Uterus (tissue), 2 donors: ENCODE measurements at regions not wholly inside any gene's neighbourhood (a gene's known extent, or its start where the extent isn't known, plus 50 kb on each side); places are given as distances from the start of the nearest gene placed in this dataset.

Experiments
- POLR2A ChIP-seq, 2 donors: fragments of 450-650 bp; IDR thresholded peaks; one replicate each; pipeline ENCODE4 v1.6.1; 2016; ENCODE audit warnings: antibody characterized with exemption in 2 of 2, mild to moderate bottlenecking in 1 of 2, moderate library complexity in 1 of 2
- TF ChIP-seq, protein P1 (sequence below), 4 experiments: fragments of 200-600 bp in 2 of 4; fragments of 450-650 bp in 2 of 4; sonication (generic) in 2 of 4; IDR thresholded peaks; one replicate each; pipeline ENCODE4 v1.5.1; 2016 to 2019; ENCODE audit warnings: antibody characterized with exemption in 4 of 4, mild to moderate bottlenecking in 2 of 4, moderate library complexity in 1 of 4

DNA sequence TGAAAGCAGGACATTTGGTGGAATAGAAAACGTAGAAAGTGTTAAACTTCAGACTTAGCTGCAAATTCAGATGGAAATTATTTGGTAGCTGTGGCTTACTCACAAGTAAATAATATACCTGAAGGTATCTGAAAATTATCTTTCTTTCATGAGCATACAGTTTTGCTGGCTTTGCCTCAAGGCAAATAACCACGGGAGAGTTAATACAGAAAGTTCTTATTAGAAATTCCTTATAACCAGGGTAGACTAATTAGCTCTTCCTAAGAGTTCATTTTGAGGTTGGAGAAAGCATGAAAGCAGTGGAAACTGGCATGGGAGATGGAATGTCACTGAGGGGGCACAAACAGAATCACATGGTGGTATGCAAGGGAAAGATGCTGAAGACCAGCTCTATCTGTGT is 217.5 kb downstream of the CD83 start:
- TF ChIP-seq, protein P1, sequence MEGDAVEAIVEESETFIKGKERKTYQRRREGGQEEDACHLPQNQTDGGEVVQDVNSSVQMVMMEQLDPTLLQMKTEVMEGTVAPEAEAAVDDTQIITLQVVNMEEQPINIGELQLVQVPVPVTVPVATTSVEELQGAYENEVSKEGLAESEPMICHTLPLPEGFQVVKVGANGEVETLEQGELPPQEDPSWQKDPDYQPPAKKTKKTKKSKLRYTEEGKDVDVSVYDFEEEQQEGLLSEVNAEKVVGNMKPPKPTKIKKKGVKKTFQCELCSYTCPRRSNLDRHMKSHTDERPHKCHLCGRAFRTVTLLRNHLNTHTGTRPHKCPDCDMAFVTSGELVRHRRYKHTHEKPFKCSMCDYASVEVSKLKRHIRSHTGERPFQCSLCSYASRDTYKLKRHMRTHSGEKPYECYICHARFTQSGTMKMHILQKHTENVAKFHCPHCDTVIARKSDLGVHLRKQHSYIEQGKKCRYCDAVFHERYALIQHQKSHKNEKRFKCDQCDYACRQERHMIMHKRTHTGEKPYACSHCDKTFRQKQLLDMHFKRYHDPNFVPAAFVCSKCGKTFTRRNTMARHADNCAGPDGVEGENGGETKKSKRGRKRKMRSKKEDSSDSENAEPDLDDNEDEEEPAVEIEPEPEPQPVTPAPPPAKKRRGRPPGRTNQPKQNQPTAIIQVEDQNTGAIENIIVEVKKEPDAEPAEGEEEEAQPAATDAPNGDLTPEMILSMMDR (IDR thresholded peaks at IDR 0.05), result no peak
- TF ChIP-seq POLR2A (IDR thresholded peaks at IDR 0.05), result no peak
